GM12875 (cell line): ENCODE measurements at regions not wholly inside any gene's neighbourhood (a gene's known extent, or its start where the extent isn't known, plus 50 kb on each side); places are given as distances from the start of the nearest gene placed in this dataset.

ENCODE experiments used
- H3K4me3 ChIP-seq: one replicate; pipeline ENCODE4 v1.5.1; 2011; ENCODE audit warnings: low read depth, low read length, control low read depth
- TF ChIP-seq, protein P1 (sequence below): IDR thresholded peaks from 2 replicates; pipeline ENCODE4 v1.5.1; 2011; ENCODE audit warnings: low read depth, mild to moderate bottlenecking, control low read depth, inconsistent platforms, low read length, moderate library complexity, borderline replicate concordance; ENCODE audit not compliant: insufficient read depth

DNA sequence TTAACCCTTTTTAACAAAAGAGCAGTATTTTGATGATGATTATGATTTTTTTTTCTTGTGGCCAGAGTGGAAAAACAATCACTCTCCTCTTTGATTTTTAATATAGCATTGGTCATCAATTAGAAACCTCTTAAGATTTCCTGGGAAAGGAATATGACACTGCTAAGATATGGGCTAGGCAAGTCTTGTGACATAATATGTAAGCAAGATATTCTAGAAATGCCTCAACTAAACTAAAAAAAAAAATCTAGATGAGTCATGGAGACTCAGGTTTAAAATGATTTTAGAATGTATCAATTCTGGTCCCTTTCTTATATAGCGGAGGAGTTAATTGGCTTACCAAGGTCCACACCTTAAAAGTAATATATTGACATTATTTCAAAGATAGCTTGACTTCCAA lies 60.3 kb upstream of the JUN start:
- TF ChIP-seq, protein P1, sequence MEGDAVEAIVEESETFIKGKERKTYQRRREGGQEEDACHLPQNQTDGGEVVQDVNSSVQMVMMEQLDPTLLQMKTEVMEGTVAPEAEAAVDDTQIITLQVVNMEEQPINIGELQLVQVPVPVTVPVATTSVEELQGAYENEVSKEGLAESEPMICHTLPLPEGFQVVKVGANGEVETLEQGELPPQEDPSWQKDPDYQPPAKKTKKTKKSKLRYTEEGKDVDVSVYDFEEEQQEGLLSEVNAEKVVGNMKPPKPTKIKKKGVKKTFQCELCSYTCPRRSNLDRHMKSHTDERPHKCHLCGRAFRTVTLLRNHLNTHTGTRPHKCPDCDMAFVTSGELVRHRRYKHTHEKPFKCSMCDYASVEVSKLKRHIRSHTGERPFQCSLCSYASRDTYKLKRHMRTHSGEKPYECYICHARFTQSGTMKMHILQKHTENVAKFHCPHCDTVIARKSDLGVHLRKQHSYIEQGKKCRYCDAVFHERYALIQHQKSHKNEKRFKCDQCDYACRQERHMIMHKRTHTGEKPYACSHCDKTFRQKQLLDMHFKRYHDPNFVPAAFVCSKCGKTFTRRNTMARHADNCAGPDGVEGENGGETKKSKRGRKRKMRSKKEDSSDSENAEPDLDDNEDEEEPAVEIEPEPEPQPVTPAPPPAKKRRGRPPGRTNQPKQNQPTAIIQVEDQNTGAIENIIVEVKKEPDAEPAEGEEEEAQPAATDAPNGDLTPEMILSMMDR = no peak
- H3K4me3 ChIP-seq = no peak overlapping the region

- TF ChIP-seq, protein P1 = no peak
- H3K4me3 ChIP-seq = no peak overlapping the region
These were observed 62.1 kb upstream of the JUN start for GRCh38 chr1:58845942-58846341.

DNA sequence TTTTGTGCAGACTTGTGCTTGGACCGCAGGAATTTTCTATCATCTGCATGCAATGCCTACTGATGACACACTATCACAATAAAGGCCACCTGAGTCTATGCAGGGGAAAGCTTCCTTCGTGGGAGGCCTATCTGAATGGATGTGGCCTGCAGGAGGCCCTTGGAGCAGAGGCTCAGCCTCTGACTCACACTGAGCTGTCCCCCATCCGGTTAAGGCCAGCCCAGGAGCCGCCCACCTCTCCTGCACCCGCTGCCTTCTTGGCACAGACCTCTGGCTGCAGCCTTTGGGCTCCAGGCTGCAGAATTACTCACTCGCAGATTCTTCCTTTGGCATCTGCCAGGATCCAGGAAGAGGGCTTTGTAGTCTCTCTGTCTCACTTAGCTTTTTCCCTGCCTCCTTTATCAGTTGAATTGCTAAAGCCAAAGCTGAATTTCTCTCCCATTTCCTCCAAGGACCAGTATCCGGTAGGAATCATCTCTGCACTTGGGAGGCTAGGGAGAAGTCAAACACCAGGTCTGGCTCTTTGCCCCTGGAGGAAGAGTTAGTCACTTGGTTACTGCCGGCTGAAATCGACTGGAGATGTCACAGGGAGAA lies 65.1 kb upstream of the JUN start:
- TF ChIP-seq, protein P1 = no peak
- H3K4me3 ChIP-seq = no peak overlapping the region

DNA sequence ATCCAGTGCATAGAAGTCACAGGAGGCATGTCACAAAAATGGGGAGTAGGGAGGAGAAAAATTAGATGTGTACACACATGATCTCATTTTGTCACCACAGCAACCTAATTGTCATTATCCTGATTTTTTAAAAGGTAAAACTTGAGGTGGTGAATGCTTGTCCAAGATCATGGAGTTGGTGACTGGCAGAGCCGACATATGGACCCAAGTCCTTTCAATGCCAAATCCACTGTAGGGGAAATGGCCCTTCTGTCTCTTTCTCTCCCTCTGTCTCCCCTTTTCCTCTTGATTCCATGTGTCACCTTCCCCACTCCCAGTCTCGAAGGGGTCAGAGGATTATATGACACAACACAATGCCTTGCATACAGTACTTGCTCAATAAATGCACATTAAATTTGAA lies 65.7 kb upstream of the JUN start:
- TF ChIP-seq, protein P1 = no peak
- H3K4me3 ChIP-seq = no peak overlapping the region

GRCh38 chr1:58850636-58851035 lies 66.8 kb upstream of the JUN start:
- H3K4me3 ChIP-seq = no peak overlapping the region
- TF ChIP-seq, protein P1 = no peak

DNA sequence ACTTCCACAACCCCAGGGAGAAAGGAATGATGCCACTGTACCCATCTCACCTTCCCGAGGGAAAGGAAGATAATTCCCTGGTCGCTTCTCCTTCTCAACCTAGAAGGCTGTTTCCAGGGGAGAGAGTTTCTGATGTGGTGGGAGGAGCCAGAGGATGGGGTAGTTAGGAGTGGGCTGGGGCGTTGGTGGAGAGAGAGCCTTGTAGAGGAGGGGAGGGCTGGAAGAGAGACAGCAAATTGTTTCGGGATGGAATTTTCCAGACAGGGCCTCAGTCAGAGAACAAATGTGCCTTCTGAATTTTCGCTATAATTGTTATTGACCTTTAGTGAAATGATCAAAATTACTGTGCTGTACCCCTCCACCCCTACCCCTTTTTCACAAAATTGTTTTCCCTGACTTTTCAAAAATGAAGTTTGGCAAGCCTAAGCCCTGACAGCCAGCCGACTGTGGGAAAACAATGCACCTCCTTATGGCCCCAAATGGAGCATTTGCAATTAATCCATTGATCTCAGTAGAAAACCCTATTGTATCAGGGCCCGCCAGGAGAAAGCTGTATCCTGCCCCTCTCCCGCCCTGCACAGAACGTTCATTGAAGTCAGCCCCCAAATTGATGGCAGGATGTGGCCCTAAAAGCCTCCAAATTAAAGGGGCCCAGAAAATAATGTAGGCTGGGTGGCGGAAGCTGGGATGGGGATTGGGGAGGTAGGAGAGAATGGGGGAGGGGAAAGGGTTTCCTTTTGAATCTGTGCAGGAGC lies 69.1 kb upstream of the JUN start:
- TF ChIP-seq, protein P1 = no peak
- no peak overlapping the region for H3K4me3 ChIP-seq

GRCh38 chr1:58854576-58854975 lies 70.7 kb upstream of the JUN start:
- no peak overlapping the region for H3K4me3 ChIP-seq
- TF ChIP-seq, protein P1 = no peak
